Gastrocnemius medialis (tissue), 4 donors: ENCODE measurements at regions not wholly inside any gene's neighbourhood (a gene's known extent, or its start where the extent isn't known, plus 50 kb on each side); places are given as distances from the start of the nearest gene placed in this dataset.

Experiments
- ATAC-seq, 2 donors: fragments of 150-250 bp; one replicate each; pipeline ENCODE4 v1.9.1; 2016
- DNase-seq, 2 donors: peaks; one replicate each; pipeline ENCODE4 v3.0.0-alpha.2; 2019
- H3K27ac ChIP-seq, 4 donors: fragments of 200-600 bp; sonication (generic); 1 replicate in 1 of 4; 2 replicates in 3 of 4; pipeline ENCODE4 v1.5.1; 2016 to 2018; ENCODE audit warnings: mild to moderate bottlenecking in 2 of 4, moderate library complexity in 1 of 4
- H3K27me3 ChIP-seq, 3 donors: fragments of 200-600 bp; sonication (generic) in 2 of 3; 1 replicate in 1 of 3; 2 replicates in 2 of 3; pipeline versions ENCODE4 v1.5.1 to v1.6.0; 2016 to 2019; ENCODE audit warnings: mild to moderate bottlenecking in 1 of 3, moderate library complexity in 1 of 3
- H3K36me3 ChIP-seq, 2 donors: fragments of 200-600 bp; sonication (generic) in 1 of 2; one replicate each; pipeline ENCODE4 v1.5.1; 2017 to 2018
- H3K4me1 ChIP-seq, 2 donors: fragments of 200-600 bp; sonication (generic) in 1 of 2; one replicate each; pipeline ENCODE4 v1.5.1; 2016 to 2017; ENCODE audit warnings: mild to moderate bottlenecking in 2 of 2
- H3K4me3 ChIP-seq, 4 donors: fragments of 200-600 bp; sonication (generic) in 3 of 4; 1 replicate in 1 of 4; 2 replicates in 3 of 4; pipeline ENCODE4 v1.5.1; 2016 to 2019; ENCODE audit warnings: mild to moderate bottlenecking in 2 of 4
- H3K9me3 ChIP-seq, 3 donors: fragments of 200-600 bp; sonication (generic) in 2 of 3; 1 replicate in 1 of 3; 2 replicates in 2 of 3; pipeline ENCODE4 v1.5.1; 2016 to 2019
- CTCF ChIP-seq, 5 experiments: fragments of 450-650 bp in 3 of 5; fragments of 200-600 bp in 2 of 5; sonication (generic) in 2 of 5; IDR thresholded peaks in 4 of 5; conservative IDR thresholded peaks in 1 of 5; 1 replicate in 4 of 5; 2 replicates in 1 of 5; pipeline ENCODE4 v1.5.1; 2016 to 2019; ENCODE audit warnings: antibody characterized with exemption in 5 of 5, mild to moderate bottlenecking in 3 of 5, moderate library complexity in 3 of 5
- POLR2A ChIP-seq, 2 donors: fragments of 450-650 bp; IDR thresholded peaks; one replicate each; pipeline ENCODE4 v1.6.1; 2017; ENCODE audit warnings: antibody characterized with exemption in 2 of 2, mild to moderate bottlenecking in 2 of 2, moderate library complexity in 2 of 2
- in situ Hi-C, 4 donors: fragments of 200-750 bp; cut with MboI; loops; one replicate each; pipeline versions ENCODE4 v1.15.0 to v1.8.0; 2017; ENCODE audit warnings: low sequenced_read_pairs in 4 of 4
- intact Hi-C: fragments of 100-400 bp; cut with DNase I; formaldehyde crosslinking; loops from one replicate; pipeline ENCODE4 v1.15.1; 2023; ENCODE audit warnings: low total_unique reads

- H3K4me3 ChIP-seq: no peak overlapping the region
- no peaks in the 10 kb centered on the region for H3K4me1 ChIP-seq
- in situ Hi-C loops: no loop called here
- no peak overlapping the region for H3K27ac ChIP-seq
- H3K36me3 ChIP-seq: no peaks in the 10 kb centered on the region
- intact Hi-C loops: no loop called here
- TF ChIP-seq CTCF (IDR thresholded peaks at IDR 0.05 in 4 of 5, conservative IDR thresholded peaks at IDR 0.05 in 1 of 5) (no peak), POLR2A (IDR thresholded peaks at IDR 0.05) (no peak)
- no peak for DNase-seq
- ATAC-seq: no peak
- H3K27me3 ChIP-seq: no peaks in the 10 kb centered on the region
- no peaks in the 10 kb centered on the region for H3K9me3 ChIP-seq
Measured at GRCh38 chr11:95352733-95353346, 121.8 kb upstream of the SESN3 start.

GRCh38 chr11:95349345-95349942 is 118.4 kb upstream of the SESN3 start:
- no peak for DNase-seq
- no peaks in the 10 kb centered on the region for H3K27me3 ChIP-seq
- no peak overlapping the region for H3K27ac ChIP-seq
- no peaks in the 10 kb centered on the region for H3K9me3 ChIP-seq
- TF ChIP-seq CTCF (IDR thresholded peaks at IDR 0.05 in 4 of 5, conservative IDR thresholded peaks at IDR 0.05 in 1 of 5) (no peak), POLR2A (IDR thresholded peaks at IDR 0.05) (no peak)
- no peak for ATAC-seq
- intact Hi-C loops (no loop called here), in situ Hi-C loops (no loop called here)
- H3K4me1 ChIP-seq: no peaks in the 10 kb centered on the region
- H3K4me3 ChIP-seq: no peak overlapping the region
- H3K36me3 ChIP-seq: no peaks in the 10 kb centered on the region

GRCh38 chr11:95346265-95346664 is 115.3 kb upstream of the SESN3 start:
- H3K4me3 ChIP-seq: no peak overlapping the region
- DNase-seq: no peak
- no peaks in the 10 kb centered on the region for H3K36me3 ChIP-seq
- H3K4me1 ChIP-seq: no peaks in the 10 kb centered on the region
- TF ChIP-seq POLR2A (IDR thresholded peaks at IDR 0.05): no peak
- TF ChIP-seq CTCF (IDR thresholded peaks at IDR 0.05 in 4 of 5, conservative IDR thresholded peaks at IDR 0.05 in 1 of 5): no peak
- in situ Hi-C loops (no loop called here), intact Hi-C loops (no loop called here)
- H3K27me3 ChIP-seq: no peaks in the 10 kb centered on the region
- H3K9me3 ChIP-seq: no peaks in the 10 kb centered on the region
- no peak for ATAC-seq
- H3K27ac ChIP-seq: no peak overlapping the region

- H3K4me3 ChIP-seq: no peak overlapping the region
- DNase-seq: no peak
- intact Hi-C loops (no loop called here), in situ Hi-C loops (no loop called here)
- H3K27ac ChIP-seq: no peak overlapping the region
- no peaks in the 10 kb centered on the region for H3K4me1 ChIP-seq
- TF ChIP-seq POLR2A (IDR thresholded peaks at IDR 0.05) (no peak), CTCF (IDR thresholded peaks at IDR 0.05 in 4 of 5, conservative IDR thresholded peaks at IDR 0.05 in 1 of 5) (no peak)
- no peak for ATAC-seq
- H3K36me3 ChIP-seq: no peaks in the 10 kb centered on the region
- no peaks in the 10 kb centered on the region for H3K9me3 ChIP-seq
- H3K27me3 ChIP-seq: no peaks in the 10 kb centered on the region
Measured at GRCh38 chr11:95345651-95346050, 114.6 kb upstream of the SESN3 start.
